GM19455 (cell line): ENCODE measurements at regions not wholly inside any gene's neighbourhood (a gene's known extent, or its start where the extent isn't known, plus 50 kb on each side); places are given as distances from the start of the nearest gene placed in this dataset.
"Not testable (repeated sequence)": the region's sequence is repeated elsewhere in the genome, so short reads cannot be mapped to it uniquely, and the experiment has no call there.

Experiments
- ATAC-seq: cut with Tn5 transposase; IDR thresholded peaks from one replicate; pipeline ENCODE4 v1.9.1; 2021; ENCODE audit not compliant: unreplicated experiment

DNA sequence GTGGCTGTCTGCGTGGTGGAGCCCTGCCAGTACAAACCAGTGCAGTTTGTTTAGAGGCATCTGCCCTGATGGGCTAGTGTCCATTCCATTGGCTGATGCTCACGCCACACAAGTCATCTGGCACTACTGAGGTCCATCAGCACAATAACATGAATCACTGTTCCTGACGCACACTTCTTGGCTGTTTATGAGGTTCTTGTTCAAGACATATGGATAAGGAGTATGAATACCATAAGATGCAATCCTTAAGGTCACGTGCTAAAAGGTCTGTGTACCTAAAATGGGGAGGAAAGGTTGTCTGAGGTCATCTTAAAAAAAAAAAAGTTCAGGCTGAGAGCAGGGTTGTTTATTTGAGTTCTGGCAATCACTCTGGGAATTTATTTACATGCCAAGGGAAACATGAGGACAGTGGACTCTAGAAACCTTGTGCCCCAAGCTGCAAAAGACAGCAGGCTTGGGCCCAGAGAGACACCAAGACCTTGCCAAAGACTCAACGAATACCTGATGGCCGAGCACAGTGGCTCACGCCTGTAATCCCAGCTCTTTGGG is 54.1 kb upstream of the SHLD1 start:
- no peak for ATAC-seq

DNA sequence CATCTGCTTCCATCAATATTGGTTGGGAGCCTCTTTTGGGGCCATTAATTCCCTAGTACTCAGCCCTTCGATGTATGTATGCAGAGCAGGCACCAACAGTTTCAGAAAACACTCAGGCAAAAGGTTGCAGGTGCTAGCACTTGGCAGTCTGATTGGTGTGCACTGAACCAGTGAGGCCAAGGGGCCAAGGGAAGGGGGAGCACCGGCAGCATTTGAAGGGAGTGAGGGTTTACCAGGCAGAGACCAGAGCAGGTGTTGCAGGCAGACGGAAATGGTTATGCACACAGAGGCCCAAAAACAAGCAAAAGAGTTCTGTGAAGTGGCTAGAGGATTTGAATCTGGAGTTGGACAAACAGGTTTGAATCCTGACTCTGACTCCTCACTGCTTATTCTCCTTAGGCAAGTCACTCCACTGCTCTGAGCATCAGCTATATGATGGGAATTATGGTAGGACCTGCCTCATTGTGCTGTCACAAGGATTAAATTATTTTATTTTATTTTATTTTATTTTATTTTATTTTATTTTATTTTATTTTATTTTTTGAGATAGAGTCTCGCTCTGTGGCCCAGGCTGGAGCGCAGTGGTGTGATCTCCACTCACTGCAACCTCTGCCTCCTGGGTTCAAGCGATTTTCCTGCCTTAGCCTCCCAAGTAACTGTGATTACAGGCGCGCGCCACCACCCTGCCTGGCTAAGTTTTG is 58.1 kb upstream of the SHLD1 start:
- ATAC-seq, result peak; percentile 94

DNA sequence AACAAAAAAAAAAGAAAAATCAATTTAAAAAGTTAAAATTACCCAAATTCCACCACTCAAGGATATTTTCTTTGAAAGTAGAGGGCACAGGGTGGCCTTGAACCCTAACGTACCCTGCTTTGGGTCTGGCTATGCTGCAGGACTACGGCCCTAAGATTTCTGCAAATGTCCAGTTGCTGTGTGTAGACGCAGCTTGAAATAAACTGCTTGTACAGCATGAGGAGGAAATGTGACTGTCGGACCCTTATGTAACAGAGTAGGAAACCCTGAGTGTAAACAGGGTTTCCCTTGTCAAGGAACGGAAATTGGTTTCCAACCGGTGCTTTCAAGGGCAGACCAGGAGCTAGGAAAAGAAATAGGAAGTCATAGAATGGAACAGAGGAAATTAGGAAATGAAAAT is 60.7 kb upstream of the SHLD1 start:
- ATAC-seq, result no peak

DNA sequence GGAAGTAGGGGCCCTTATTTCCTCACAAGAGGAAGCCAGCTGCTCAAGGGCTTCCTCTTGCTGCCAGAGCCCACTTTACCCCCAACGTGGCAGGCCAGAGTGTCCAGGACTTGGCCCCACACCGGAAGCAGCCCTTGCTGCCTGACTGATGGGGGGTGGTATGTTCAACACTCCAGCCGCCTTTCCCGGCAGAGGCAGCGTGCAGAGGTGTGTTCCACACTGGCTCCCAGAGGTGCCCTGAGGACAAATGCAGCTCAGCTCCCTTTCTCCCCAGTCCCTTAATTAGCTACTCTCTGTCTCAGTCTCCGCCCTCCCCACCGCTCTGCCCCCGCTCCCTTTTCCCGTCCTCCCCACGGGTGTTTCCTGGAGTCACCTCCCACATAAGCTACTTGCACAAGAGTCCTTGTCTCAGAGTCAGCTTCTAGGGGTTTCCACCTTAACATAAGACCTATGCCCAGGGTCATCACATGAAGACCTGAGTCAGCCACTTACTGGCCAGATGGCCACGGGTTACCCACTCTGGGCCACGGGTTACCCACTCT is 61.7 kb upstream of the SHLD1 start:
- ATAC-seq, result no peak

DNA sequence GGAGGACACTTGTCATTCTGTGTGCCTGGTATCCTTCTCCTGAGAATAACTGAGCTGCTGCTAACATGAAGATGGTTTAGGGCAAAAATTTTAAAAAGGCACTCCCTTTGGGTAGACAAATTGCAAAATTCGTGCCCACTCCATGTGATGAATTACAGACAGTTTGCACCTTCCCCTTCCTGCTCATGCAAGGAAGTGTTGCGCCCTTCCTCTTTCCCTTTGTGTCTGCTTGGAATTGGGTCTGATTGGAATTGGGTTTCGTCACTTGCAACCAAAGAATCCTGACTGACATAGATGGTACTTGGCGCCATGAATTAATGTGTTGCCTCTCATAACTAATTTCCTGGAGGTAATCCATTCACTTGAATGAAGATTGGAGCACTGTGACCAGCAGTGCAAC is 62.3 kb upstream of the SHLD1 start:
- no peak for ATAC-seq

DNA sequence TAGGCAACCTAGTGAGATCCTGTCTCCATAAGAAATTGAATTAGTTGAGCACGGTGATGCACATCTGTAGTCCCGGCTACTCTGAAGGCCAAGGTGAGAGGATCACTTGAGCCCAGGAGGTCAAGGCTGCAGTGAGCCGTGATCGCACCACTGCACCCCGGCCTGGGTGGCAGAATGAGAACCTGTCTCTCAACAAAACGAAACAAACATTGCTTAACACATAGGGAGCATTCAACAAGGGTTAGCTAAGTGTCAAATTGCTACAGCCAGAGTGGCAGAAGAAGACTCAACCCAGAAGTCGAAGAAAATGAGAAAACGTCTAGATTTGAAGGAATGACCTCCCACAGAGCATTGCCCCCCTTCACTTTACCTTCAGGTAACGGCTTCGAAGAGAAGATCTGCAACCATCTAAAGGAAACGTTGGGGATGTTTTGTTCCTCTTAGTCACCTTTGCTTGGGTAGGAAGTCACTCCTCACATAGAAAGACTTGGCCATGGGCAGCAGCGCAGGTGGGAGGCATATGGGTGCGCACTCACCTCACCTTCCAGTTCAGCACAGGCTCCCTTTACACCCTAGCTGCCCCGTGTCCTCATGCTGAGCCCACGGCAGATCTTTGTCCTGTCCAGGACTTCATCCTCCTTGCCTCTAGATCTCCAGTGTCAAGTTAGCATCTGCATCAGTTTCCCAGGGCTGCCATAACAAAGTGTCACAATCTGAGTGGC is 63.7 kb upstream of the SHLD1 start:
- ATAC-seq, result no peak

DNA sequence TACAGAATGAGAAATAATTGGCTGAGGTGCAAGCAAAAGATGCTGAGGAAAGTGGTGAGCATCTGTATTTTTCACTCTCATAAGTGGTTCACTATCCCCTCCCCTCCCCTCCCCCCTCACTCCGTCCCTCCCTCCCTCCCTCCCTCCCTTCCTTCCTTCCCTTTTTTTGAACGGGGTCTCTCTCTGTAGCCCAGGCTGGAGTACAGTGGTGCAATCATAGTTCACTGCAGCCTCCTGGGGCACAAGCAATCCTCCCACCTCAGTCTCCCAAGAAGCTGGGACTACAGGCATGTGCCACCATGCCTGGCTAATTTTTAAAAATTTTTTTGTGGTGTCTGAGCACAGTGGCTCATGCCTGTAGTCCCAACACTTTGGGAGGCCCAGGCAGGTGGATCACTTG is 67.6 kb upstream of the SHLD1 start:
- ATAC-seq, result not testable (repeated sequence)

DNA sequence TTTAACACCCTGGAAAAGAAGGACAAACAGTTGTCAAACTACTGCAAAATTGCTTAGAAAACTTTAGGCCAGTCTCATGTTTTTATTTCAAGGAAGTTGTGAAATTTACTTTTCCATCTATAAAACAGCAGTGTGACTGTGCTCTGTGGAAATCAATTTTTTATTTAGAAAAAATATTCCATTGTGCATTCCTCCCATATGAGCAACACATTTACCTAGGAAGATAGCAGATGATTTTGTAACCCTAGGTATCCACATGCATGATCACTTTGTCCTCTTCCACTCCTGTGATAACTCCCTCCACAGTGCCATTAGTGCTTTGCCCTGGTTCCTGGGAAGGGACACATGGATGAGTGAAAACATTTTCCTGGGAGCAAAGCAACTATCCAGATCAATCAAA is 69.4 kb upstream of the GPCPD1 start:
- ATAC-seq, result no peak

DNA sequence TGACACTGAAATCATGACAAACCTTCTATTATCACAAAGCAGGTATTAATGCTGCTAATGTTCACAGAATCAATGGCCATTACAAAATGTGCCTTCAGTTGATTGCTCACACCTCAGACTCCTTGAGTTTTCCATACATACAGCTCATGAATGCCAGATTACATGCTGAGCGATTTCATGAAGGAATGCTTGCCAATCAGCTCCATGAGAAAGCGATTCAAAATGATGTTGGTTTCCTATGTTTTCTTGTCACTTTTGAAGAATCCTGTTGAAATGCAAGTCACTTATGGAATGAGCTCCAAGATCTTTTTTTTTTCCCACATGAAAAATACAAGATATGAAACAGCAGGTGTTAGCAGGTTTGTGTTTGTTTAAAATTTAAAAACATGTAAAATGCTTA is 68.0 kb upstream of the GPCPD1 start:
- no peak for ATAC-seq

DNA sequence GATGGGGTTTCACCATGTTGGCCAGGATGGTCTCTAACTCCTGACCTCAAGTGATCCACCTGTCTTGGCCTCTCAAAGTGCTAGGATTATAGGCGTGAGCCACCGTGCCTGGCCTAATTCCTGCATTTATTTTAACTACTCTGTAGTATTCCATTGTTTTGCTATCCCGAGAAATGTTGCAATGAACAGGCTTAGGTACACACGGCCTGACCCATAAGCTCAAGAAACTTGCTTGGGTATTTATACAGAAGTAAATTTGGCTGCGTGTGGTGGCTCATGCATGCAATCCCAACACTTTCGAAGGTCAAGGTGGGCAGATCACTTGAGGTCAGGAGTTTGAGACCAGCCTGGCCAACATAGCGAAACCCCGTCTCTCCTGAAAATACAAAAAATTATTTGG is 67.1 kb upstream of the GPCPD1 start:
- not testable (repeated sequence) for ATAC-seq

DNA sequence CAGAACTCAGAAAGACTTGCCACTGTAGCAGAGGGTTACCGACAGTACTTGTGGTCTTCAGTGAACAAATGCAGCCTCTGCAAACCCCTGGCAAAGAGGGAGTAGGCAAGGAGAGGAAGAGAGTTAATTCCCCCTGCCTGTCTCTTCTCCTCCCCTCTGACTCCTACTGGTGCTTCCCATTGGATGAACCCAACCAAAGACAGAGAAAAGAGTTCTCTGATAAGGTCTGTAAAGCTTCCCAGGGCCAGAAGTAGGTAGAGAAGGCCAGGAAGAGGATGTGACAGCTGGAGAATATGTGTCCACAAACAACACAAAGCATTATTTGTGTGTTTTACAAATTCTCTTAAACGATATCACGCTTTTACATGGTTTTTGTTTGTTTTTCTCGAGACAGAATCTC is 66.6 kb upstream of the GPCPD1 start:
- no peak for ATAC-seq

DNA sequence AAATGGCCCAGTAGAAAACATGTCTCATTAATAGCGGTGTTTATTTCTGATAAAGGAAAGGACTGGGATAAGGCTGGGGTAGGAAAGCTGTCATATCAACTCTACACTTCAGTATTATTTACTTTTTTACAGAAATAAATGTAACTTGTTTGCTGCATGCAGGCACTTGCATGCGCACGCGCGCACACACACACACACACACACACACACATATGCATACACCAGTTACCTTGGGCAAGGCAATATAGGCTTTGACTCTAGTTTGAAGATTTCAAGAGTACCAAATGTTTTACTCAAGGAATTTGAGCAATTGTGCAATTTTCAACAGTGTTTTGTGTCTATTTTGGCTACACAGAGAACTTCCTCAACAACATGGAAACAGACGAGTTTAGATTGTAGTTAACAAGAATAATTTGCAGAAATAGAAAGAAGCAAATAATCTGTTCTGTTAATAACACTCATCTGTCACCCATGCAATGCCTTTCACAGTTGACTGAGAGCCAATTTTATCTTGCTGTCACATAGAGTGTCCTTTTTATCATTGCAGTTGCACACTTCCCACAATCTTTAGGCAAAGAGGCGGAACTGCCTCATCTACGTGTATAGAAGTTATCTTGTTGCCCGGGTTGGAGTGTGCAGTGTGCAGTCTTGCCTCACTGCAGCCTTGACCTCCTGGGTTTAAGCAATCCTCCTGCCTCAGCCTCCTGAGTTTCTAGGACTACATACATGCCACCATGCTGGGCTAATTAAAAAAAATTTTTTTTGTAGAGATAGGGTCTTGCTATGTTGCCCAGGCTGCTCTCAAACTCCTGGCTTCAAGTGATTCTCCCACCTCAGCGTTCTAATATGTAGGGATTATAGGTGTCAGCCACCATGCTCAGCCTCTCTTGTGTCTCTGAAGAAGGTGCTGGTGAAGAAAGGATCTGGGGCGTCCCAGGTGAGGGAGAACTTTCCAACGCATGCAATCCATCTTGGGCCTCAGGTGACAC is 64.6 kb upstream of the GPCPD1 start:
- ATAC-seq, result no peak

DNA sequence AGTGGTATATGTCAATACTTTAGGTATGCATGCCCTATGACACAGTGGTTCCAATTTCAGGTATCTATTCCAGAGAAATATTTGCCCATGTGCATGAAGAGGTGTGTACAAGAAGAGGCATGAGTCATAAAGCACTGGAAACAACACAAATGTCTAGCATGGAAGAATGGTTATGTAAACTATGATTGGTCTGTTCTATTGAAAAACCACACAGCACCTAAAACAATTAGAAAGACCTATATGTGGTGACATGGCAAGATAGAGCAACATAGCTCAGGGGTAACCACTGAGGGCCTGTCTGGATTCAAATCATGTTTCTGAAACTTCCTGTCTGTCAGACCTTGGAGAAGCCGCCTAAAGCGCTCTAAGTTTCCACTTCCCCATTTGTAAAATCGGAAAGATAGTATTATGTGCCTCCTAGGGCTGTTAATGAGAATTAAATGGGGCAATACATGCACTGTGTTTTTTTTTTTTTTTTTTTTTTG is 63.4 kb upstream of the GPCPD1 start:
- ATAC-seq, result peak; percentile 79

DNA sequence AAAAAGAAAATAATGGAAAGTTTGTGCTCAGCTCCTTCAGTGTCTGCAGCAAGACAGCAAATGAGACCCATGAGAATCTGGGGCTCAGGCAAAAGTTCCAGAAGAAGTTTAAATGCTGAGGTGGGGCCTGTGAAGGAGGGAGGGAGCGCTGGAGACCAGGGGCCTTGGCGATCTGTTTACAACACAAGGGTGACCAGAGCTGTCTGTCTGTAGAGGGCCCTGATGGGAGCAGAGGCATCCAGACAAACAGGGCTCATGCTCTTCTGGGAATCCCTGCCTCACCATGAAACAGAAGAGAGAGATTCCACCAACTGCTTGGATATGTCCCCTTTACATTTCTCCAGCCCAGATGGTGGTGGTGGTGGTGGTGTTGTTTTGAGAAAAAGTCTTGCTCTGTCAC is 60.1 kb upstream of the GPCPD1 start:
- ATAC-seq, result no peak

DNA sequence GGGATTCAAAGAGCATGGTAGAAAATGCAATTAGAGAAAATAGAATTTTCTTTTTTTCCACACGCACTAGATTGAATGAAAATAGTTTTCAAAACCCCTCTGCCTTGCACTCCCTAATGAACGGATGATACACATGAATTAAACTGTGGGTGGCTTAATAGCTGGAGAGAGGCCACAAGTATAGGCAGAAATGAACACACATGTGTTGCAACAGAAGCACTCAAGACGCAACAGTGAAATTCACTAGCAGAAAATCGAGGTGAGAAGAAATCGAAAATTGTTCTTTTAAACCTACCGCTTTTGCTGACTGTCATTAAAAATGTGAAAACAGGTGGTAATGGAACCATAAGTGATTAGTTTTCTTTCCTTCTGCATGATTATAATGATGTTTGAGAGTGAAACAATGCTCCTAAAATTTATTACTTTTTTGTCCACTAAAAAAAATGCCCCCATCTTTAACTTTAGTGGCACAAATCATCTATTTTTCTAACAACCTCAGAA is 59.3 kb upstream of the GPCPD1 start:
- no peak for ATAC-seq

DNA sequence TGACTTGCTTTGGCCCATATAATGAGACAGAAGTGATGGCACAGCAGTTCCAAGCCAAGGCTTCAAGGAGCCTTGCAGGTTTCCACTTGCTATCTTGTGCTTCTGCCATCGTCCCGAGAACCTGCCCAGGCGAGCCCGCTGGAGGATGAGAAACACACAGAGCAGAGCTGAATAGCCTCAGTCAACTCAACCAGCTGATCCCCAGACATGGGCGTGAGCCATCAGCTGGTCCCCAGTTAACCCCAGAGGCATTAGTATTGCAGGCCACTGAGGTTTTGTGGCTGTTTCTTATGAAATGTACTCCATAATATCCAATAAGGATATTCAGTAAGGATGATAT is 57.7 kb upstream of the GPCPD1 start:
- ATAC-seq, result no peak

DNA sequence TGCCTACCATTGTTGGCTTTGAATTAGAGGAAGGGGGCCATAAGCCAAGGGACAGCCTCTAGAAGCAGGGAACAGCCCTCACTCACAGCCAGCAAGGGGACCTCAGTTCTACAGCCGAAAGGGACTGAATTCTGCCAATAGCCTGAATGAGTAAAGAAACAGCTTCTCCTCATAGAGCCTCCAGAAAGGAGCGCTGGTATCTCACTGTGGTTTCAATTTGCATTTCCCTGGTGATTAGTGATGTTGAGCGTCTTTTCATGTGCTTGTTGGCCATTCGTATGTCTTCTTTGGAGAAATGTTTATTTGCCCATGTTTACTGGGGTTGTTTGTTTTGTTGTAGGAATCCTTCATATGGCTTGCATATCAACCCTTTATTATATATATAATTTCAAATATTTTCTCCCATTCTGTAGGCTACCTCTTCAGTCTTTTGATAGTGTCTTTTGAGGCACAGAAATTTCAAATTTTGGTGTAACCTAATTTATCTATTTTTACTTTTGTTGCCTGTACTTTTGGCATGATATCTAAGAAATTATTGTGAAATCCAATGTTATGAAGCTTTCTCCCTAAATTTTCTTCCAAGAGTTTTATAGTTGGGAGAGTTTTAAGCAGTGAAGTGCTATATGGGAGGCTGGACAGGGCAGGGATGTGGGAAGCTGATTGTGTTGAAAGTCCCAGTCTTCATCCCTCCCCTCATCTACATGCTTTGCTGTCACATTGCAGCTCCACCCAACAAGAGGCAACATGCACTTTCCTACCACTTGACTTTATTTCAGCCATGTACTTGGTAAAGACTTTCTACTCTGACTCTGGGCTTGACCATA is 57.1 kb upstream of the GPCPD1 start:
- no peak for ATAC-seq

DNA sequence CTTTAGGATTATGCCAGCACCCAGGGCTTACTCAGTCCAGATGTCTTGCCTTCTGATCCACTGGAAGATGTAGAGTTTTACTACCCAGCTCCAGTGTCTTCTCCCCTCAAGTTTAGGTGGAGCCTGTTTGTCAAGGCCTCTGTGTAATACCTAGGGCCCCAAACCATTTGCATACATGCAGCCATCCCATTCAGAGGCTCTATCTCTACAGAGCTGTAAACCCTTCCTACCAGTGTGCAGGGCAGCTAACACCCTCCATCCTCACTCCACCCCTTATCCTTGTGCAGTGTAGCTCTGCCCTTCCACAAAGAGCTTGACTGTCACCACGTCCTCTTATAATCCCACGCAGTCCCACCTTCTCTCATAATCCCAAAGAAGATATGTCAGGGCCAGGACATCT is 54.6 kb upstream of the GPCPD1 start:
- ATAC-seq, result no peak

DNA sequence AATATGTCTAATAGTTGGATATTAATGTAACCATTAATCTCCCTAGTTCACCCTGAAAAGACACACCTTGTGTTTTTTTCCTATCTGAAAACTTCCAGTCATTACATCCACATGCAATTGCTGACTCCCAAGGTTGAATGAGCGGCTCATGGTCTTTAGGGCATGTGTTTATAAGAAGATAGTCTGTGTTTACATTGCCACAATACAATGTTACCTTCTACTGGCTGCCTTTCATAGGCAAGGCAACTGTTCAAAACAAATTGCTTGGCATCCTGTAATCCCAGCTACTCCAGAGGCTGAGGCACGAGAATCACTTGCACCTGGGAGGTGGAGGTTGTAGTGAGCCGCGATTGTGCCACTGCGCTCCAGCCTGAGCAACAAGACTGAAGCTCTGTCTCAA is 52.6 kb upstream of the GPCPD1 start:
- no peak for ATAC-seq

DNA sequence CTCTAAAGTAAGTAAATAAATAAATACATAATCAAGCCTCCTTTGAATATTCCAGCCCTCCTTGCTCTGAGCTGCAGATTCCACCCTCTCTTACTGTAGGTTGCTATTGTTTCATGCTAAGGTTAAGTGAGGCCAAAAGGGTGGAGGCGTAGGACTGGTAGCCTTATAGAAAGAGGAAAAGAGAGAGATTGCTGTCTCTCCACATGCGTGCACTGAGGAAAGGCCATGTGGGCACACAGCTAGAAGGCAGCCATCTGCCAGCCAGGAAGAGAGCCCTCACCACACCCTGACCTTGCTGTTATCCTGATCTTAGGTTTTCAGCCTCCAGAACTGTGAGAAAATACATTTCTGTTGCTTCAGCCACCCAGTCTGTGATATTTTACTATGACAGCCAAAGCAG is 52.0 kb upstream of the GPCPD1 start:
- no peak for ATAC-seq
